ENCODE measurements at regions not wholly inside any gene's neighbourhood (a gene's known extent, or its start where the extent isn't known, plus 50 kb on each side); places are given as distances from the start of the nearest gene placed in this dataset.

- no peak for TF ChIP-seq REST (IDR thresholded peaks at IDR 0.05; ENCODE audit: low read depth, low read length)
- TF ChIP-seq SIN3A (IDR thresholded peaks at IDR 0.05; ENCODE audit: borderline replicate concordance, low read depth, low read length) = no peak
- no peak for TF ChIP-seq TEAD4 (IDR thresholded peaks at IDR 0.05; ENCODE audit: borderline replicate concordance, insufficient read depth)
Observed at GRCh38 chr6:105881608-105882007, 204.5 kb upstream of the PRDM1 start (continued).

- Histone ChIP-seq H3K27me3 (ENCODE audit: insufficient read depth) (no peaks in the 10 kb centered on the region), H3K4me3 (ENCODE audit: low read depth in 2 of 2, low read length in 1 of 2) (peak overlapping the region; percentile 17 to 30; a peak in 3 of 4 replicates), H3K9me3 (no peaks in the 10 kb centered on the region), H3K4me2 (peak overlapping the region; percentile 73), H3K79me2 (ENCODE audit: insufficient read depth) (no peaks in the 10 kb centered on the region), H2AFZ (ENCODE audit: low read depth) (peak overlapping the region; percentile 88), H3K9me2 (no peaks in the 10 kb centered on the region), H3K36me3 (replicated peaks in 1 of 2; ENCODE audit: control insufficient read depth in 1 of 2, insufficient read depth in 2 of 2, low read length in 1 of 2) (no peaks in the 10 kb centered on the region), H3F3A (replicated peaks; ENCODE audit: insufficient read depth) (no peaks in the 10 kb centered on the region), H4K20me1 (ENCODE audit: insufficient read depth) (no peaks in the 10 kb centered on the region), H3K9ac (peak overlapping the region; percentile 8; the same call in 1 of the 2 replicates), H3K27ac (ENCODE audit: low read depth in 2 of 2, low read length in 1 of 2) (peak overlapping the region in 1 of 2 experiments; percentile 21; a peak in 1 of 4 replicates), H3K4me1 (ENCODE audit: control insufficient read depth in 1 of 2, insufficient read depth in 2 of 2, low read depth in 1 of 2, low read length in 1 of 2) (0 out of 4 replicates have a peak, but pooled peaks cover 0 to 13% of the 10 kb centered on the region in 2 experiments)
- WGBS (ENCODE audit: low lambda C conversion rate) = 28% methylated on average over 13 of the region's 13 CpGs
- TF ChIP-seq FOSL2 (IDR thresholded peaks at IDR 0.05; ENCODE audit: borderline replicate concordance, low read depth) (no peak), MAX (IDR thresholded peaks at IDR 0.05; ENCODE audit: low read depth) (0 out of 2 replicates have a peak, but pooled peaks have one; percentile 11), NFIC (IDR thresholded peaks at IDR 0.05; ENCODE audit: borderline replicate concordance) (no peak), ELF1 (IDR thresholded peaks at IDR 0.05) (no peak), SIN3A (IDR thresholded peaks at IDR 0.05; ENCODE audit: borderline replicate concordance, low read depth, low read length) (no peak)
- no peak for DNase-seq
- CTCF ChIA-PET = no interaction called here
- POLR2A ChIA-PET = no interaction called here
Observed at GRCh38 chr6:105880030-105880492, 206.1 kb upstream of the PRDM1 start.

GRCh38 chr6:105879146-105879545, 207.0 kb upstream of the PRDM1 start:
- WGBS (ENCODE audit: low lambda C conversion rate) = 69% methylated on average over 2 of the region's 2 CpGs
- CTCF ChIA-PET = no interaction called here
- TF ChIP-seq EP300 (IDR thresholded peaks at IDR 0.05; ENCODE audit: borderline replicate concordance in 1 of 2, low read depth in 1 of 2, low read length in 1 of 2) (no peak), TAF1 (IDR thresholded peaks at IDR 0.05; ENCODE audit: borderline replicate concordance, low read depth, low read length) (no peak), FOXM1 (IDR thresholded peaks at IDR 0.05; ENCODE audit: low read depth) (no peak), JUND (IDR thresholded peaks at IDR 0.05) (no peak), TEAD4 (IDR thresholded peaks at IDR 0.05; ENCODE audit: borderline replicate concordance, insufficient read depth) (no peak), USF1 (IDR thresholded peaks at IDR 0.05; ENCODE audit: borderline replicate concordance, low read depth) (no peak), ZBTB33 (IDR thresholded peaks at IDR 0.05; ENCODE audit: borderline replicate concordance, low read depth) (no peak), POLR2AphosphoS5 (IDR thresholded peaks at IDR 0.05; ENCODE audit: low read depth, low read length) (no peak), CHD2 (IDR thresholded peaks at IDR 0.05; ENCODE audit: low read length, partially characterized antibody) (no peak), SIN3A (IDR thresholded peaks at IDR 0.05; ENCODE audit: borderline replicate concordance, low read depth, low read length) (no peak), SMC3 (IDR thresholded peaks at IDR 0.05; ENCODE audit: low read depth, low read length) (no peak), GATA2 (CRISPR knock-in tag; IDR thresholded peaks at IDR 0.05) (no peak), USF2 (IDR thresholded peaks at IDR 0.05; ENCODE audit: borderline replicate concordance, low read depth, low read length) (no peak), NRF1 (IDR thresholded peaks at IDR 0.05; ENCODE audit: low read depth, low read length) (no peak)

More at GRCh38 chr6:105879146-105879545, 207.0 kb upstream of the PRDM1 start:
- POLR2A ChIA-PET = no interaction called here
- Histone ChIP-seq H3K4me3 (ENCODE audit: low read depth in 2 of 2, low read length in 1 of 2) (no peak overlapping the region), H3K27ac (ENCODE audit: low read depth in 2 of 2, low read length in 1 of 2) (no peak overlapping the region), H3K9me3 (no peaks in the 10 kb centered on the region), H3K4me2 (no peak overlapping the region), H3K9ac (no peak overlapping the region), H3K9me2 (no peaks in the 10 kb centered on the region), H2AFZ (ENCODE audit: low read depth) (no peak overlapping the region), H3K36me3 (replicated peaks in 1 of 2; ENCODE audit: control insufficient read depth in 1 of 2, insufficient read depth in 2 of 2, low read length in 1 of 2) (no peaks in the 10 kb centered on the region), H3K4me1 (ENCODE audit: control insufficient read depth in 1 of 2, insufficient read depth in 2 of 2, low read depth in 1 of 2, low read length in 1 of 2) (0 out of 4 replicates have a peak, but pooled peaks cover 0 to 13% of the 10 kb centered on the region in 2 experiments), H4K20me1 (ENCODE audit: insufficient read depth) (no peaks in the 10 kb centered on the region), H3F3A (replicated peaks; ENCODE audit: insufficient read depth) (no peaks in the 10 kb centered on the region), H3K27me3 (ENCODE audit: insufficient read depth) (no peaks in the 10 kb centered on the region), H3K79me2 (ENCODE audit: insufficient read depth) (no peaks in the 10 kb centered on the region)
- no peak for DNase-seq
